GM10266 (cell line): ENCODE measurements at regions not wholly inside any gene's neighbourhood (a gene's known extent, or its start where the extent isn't known, plus 50 kb on each side); places are given as distances from the start of the nearest gene placed in this dataset.

Experiments
- DNase-seq: peaks from one replicate; pipeline ENCODE4 v3.0.0; 2012; ENCODE audit errors: extremely low spot score
- CTCF ChIP-seq: IDR thresholded peaks from 2 replicates; pipeline ENCODE4 v1.5.1; 2012; ENCODE audit warnings: mild to moderate bottlenecking, low read depth; ENCODE audit not compliant: control insufficient read depth, insufficient read depth; ENCODE audit errors: missing control alignments

- no peak for TF ChIP-seq CTCF
- no peak for DNase-seq
Observed at GRCh38 chr20:50394569-50394968, 115.6 kb upstream of the PTPN1 start.

DNA sequence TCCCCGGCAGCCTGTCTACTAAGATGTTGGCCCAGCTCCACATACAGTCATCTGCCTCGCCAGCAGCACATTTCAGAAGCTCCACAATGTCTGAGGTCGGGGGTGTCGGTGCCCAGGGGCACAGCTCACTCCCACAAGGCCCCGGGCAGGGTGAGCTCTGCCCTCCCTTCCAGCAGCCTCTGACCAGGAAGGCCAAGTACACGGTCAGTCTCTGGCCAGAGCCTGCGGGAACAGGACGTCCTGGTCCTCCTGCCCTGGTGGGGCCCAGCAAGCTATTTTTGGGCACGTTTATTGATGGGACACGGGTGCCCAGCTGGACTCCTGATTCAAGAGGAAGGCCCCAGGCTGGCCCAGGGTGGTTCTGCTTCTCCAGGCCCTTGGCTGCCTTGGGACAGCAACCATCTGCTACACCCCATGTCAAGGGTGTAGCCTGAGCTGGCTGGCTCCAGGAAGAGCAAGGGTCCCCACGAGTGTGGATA lies 114.9 kb upstream of the PTPN1 start:
- no peak for TF ChIP-seq CTCF
- DNase-seq: no peak

DNA sequence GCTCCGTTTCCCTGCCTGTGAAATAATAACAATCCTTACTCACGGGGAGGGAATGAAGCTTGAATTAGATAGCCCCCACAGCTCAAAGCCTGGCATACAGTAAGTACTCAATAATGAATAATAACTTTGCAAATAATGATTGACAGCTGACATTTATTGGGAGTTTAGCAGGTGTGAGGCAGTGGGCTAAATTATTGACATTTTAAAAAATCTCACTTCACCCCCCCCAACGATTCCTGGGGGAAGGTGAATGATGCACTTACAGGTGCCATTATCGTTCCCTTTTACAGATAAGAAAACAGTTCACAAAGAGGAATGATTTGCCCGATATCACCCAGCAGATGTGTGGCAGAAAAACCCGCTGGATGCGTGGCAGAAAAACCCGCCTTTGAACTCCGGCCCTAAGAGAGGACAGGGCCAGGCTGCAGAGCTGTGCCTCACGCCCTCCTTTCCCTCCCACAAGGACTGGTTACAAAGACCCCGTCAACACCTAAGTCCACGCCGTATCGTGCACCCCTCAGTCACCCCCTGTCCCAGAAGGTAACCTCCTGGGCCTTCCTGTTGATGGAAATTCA lies 114.2 kb upstream of the PTPN1 start:
- no peak for DNase-seq
- TF ChIP-seq CTCF: no peak

DNA sequence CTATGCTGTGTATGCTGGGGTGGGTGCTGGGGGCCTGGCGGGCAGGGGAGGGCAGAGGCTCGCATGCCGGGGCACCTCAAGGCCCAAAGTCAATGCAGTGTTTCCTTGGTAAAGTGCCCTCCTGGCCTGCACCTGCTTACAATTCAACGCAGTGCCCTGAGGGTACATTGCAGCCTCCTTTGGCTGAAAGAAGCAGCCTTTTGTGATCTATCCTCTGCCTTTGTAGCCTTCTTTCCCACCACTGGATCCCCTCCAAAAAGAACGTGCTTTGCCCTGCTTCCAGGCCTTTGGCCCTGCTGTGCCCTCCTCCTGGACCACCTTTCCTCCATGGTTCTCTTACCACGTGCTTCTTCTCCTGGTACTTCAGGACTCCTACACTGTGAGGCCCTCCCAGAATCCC lies 113.6 kb upstream of the PTPN1 start:
- no peak for TF ChIP-seq CTCF
- DNase-seq: no peak

DNA sequence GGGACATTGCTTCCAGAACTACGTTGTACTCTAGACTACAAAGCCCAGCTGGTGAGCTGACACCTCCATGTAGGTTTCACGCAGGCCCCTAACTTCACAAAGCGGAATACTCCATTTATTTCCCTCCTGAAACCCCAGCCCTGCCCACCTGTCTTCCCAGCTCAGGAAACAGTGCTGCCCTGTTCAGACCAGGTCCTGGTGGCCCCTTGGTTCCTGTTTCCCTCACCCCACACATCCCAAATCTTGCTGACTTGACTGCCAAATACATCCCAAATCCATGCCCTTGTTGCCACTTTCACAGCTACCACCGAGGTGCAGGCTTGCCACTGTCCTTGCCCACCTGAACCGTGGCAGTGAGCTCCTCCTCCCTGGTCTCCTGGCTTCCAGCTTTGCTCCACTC lies 113.1 kb upstream of the PTPN1 start:
- DNase-seq: no peak
- no peak for TF ChIP-seq CTCF

DNA sequence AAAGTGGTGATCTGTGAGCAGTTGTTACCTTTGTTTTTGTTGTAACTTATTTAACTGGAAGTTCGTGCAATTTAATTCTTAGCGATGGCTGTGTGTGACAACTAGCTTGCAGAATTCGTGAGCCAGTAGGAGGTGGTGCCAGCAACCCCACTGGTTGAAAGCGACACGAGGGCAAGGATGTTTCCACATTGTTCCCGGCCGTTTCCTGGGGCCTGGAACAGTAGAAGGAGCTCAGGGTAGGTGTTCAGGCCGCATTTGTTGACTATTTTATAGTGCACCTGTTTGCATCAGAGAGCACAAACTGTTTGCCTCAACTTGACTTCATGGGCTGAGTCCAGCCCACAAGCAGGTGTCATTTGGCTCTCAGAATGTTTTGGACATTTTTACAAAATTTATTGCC lies 112.1 kb upstream of the PTPN1 start:
- DNase-seq: no peak
- TF ChIP-seq CTCF: no peak

- TF ChIP-seq CTCF: no peak
- DNase-seq: no peak
Observed at GRCh38 chr20:50398471-50398820, 111.7 kb upstream of the PTPN1 start.
